H9 (cell line): ENCODE measurements at regions not wholly inside any gene's neighbourhood (a gene's known extent, or its start where the extent isn't known, plus 50 kb on each side); places are given as distances from the start of the nearest gene placed in this dataset.

Experiments
- DNase-seq: peaks from one replicate; pipeline ENCODE4 v3.0.0-alpha.2; 2017
- H2AFZ ChIP-seq: one replicate; pipeline ENCODE4 v1.6.1; 2013; ENCODE audit warnings: mild to moderate bottlenecking, low read length, control low read depth, moderate library complexity
- H2AK5ac ChIP-seq: 2 replicates; pipeline ENCODE4 v1.6.1; 2013; ENCODE audit warnings: low read length, control low read depth, mixed read lengths; ENCODE audit not compliant: insufficient read length
- H2BK120ac ChIP-seq: one replicate; pipeline ENCODE4 v1.6.1; 2013; ENCODE audit warnings: low read depth, mild to moderate bottlenecking, low read length, control low read depth, inconsistent platforms; ENCODE audit not compliant: poor library complexity, severe bottlenecking
- H2BK12ac ChIP-seq: 2 replicates; pipeline ENCODE4 v1.6.1; 2013; ENCODE audit warnings: low read length, control low read depth, mixed read lengths, low read depth; ENCODE audit not compliant: insufficient read length
- H2BK15ac ChIP-seq: 2 replicates; pipeline ENCODE4 v1.6.1; 2013; ENCODE audit warnings: low read depth, low read length, control low read depth
- H2BK20ac ChIP-seq: one replicate; pipeline ENCODE4 v1.6.1; 2013; ENCODE audit warnings: low read depth, mild to moderate bottlenecking, low read length, control low read depth, inconsistent platforms; ENCODE audit not compliant: poor library complexity, severe bottlenecking
- H2BK5ac ChIP-seq: 2 replicates; pipeline ENCODE4 v1.6.1; 2013; ENCODE audit warnings: low read length, control low read depth, mixed read lengths; ENCODE audit not compliant: insufficient read length
- H3K14ac ChIP-seq: 2 replicates; pipeline ENCODE4 v1.6.1; 2013; ENCODE audit warnings: low read length, control low read depth; ENCODE audit not compliant: insufficient read depth
- H3K18ac ChIP-seq: 2 replicates; pipeline ENCODE4 v1.6.1; 2013; ENCODE audit warnings: low read depth, mild to moderate bottlenecking, mixed read lengths, low read length, control low read depth; ENCODE audit not compliant: insufficient read length
- H3K23ac ChIP-seq: 2 replicates; pipeline ENCODE4 v1.6.1; 2013; ENCODE audit warnings: low read length, control low read depth, mixed read lengths, low read depth; ENCODE audit not compliant: insufficient read length
- H3K23me2 ChIP-seq: 2 replicates; pipeline ENCODE4 v1.6.1; 2013; ENCODE audit warnings: low read depth, mild to moderate bottlenecking, mixed read lengths, low read length, control low read depth; ENCODE audit not compliant: insufficient read length, poor library complexity, severe bottlenecking
- H3K27ac ChIP-seq: 2 replicates; pipeline ENCODE4 v1.5.1; 2013; ENCODE audit warnings: low read length, control low read depth, mixed read lengths, low read depth; ENCODE audit not compliant: insufficient read length
- H3K27me3 ChIP-seq: 2 replicates; pipeline ENCODE4 v1.6.1; 2013; ENCODE audit warnings: low read length, control low read depth, inconsistent platforms; ENCODE audit not compliant: insufficient read depth
- H3K4ac ChIP-seq: 2 replicates; pipeline ENCODE4 v1.6.1; 2013; ENCODE audit warnings: low read depth, mild to moderate bottlenecking, control low read depth, inconsistent platforms, low read length, moderate library complexity
- H3K4me1 ChIP-seq: 2 replicates; pipeline ENCODE4 v1.6.1; 2013; ENCODE audit warnings: low read length, control low read depth, inconsistent platforms; ENCODE audit not compliant: insufficient read depth
- H3K4me2 ChIP-seq: 2 replicates; pipeline ENCODE4 v1.6.1; 2013; ENCODE audit warnings: low read length, control low read depth, mixed read lengths; ENCODE audit not compliant: insufficient read length, insufficient read depth
- H3K56ac ChIP-seq: 2 replicates; pipeline ENCODE4 v1.6.1; 2013; ENCODE audit warnings: low read depth, mild to moderate bottlenecking, mixed read lengths, low read length, control low read depth; ENCODE audit not compliant: insufficient read length
- H3K79me1 ChIP-seq: 2 replicates; pipeline ENCODE4 v1.6.1; 2013; ENCODE audit warnings: low read depth, mild to moderate bottlenecking, moderate library complexity, low read length, control low read depth, inconsistent platforms; ENCODE audit not compliant: insufficient read depth, poor library complexity, severe bottlenecking
- H3K79me2 ChIP-seq: 2 replicates; pipeline ENCODE4 v1.6.1; 2013; ENCODE audit warnings: low read length, control low read depth, inconsistent platforms; ENCODE audit not compliant: insufficient read depth
- H3K9ac ChIP-seq: 2 replicates; pipeline ENCODE4 v1.6.1; 2013; ENCODE audit warnings: low read length, control low read depth, mixed read lengths; ENCODE audit not compliant: insufficient read length; ENCODE audit errors: extremely low read depth
- H3K9me3 ChIP-seq: one replicate; pipeline ENCODE4 v1.6.1; 2013; ENCODE audit warnings: low read depth, low read length, inconsistent platforms; ENCODE audit not compliant: control insufficient read depth
- H3T11ph ChIP-seq: one replicate; pipeline ENCODE4 v1.6.1; 2013; ENCODE audit warnings: mild to moderate bottlenecking, low read length, control low read depth, inconsistent platforms
- H4K20me1 ChIP-seq: one replicate; pipeline ENCODE4 v1.6.1; 2013; ENCODE audit not compliant: control insufficient read depth, insufficient read length, insufficient read depth
- H4K5ac ChIP-seq: 2 replicates; pipeline ENCODE4 v1.6.1; 2013; ENCODE audit warnings: low read depth, mild to moderate bottlenecking, mixed read lengths, low read length, control low read depth; ENCODE audit not compliant: insufficient read length
- H4K8ac ChIP-seq: replicated peaks from 2 replicates; pipeline ENCODE4 v1.6.1; 2013; ENCODE audit warnings: low read length, control low read depth, mixed read lengths, low read depth; ENCODE audit not compliant: insufficient read length
- H4K91ac ChIP-seq: 2 replicates; pipeline ENCODE4 v1.6.1; 2013; ENCODE audit warnings: low read depth, mild to moderate bottlenecking, moderate library complexity, mixed read lengths, low read length, control low read depth; ENCODE audit not compliant: insufficient read length
- H3K27ac Mint-ChIP-seq, 3 experiments: 2 replicates in 2 of 3; 3 replicates in 1 of 3; pipeline ENCODE4 v1.8.0; 2020 to 2021; ENCODE audit warnings: mixed read lengths in 3 of 3, mild to moderate bottlenecking in 1 of 3, moderate library complexity in 1 of 3
- H3K27me3 Mint-ChIP-seq: 2 replicates; pipeline ENCODE4 v1.8.0; 2021; ENCODE audit warnings: low read depth, mild to moderate bottlenecking, moderate library complexity, mixed read lengths
- H3K36me3 Mint-ChIP-seq, 3 experiments: 2 replicates in 2 of 3; 3 replicates in 1 of 3; pipeline ENCODE4 v1.8.0; 2020 to 2021; ENCODE audit warnings: low read depth in 3 of 3, mixed read lengths in 3 of 3; ENCODE audit not compliant: insufficient read depth in 1 of 3
- H3K4me1 Mint-ChIP-seq, 2 experiments: 2 replicates each; pipeline ENCODE4 v1.8.0; 2020; ENCODE audit warnings: mixed read lengths in 2 of 2
- H3K4me3 Mint-ChIP-seq, 2 experiments: 2 replicates in 1 of 2; 3 replicates in 1 of 2; pipeline ENCODE4 v1.8.0; 2020 to 2021; ENCODE audit warnings: mild to moderate bottlenecking in 2 of 2, mixed read lengths in 2 of 2, moderate library complexity in 1 of 2
- H3K9me3 Mint-ChIP-seq, 2 experiments: 2 replicates in 1 of 2; 3 replicates in 1 of 2; pipeline ENCODE4 v1.8.0; 2020; ENCODE audit warnings: mild to moderate bottlenecking in 2 of 2, mixed read lengths in 2 of 2, moderate library complexity in 1 of 2
- WGBS: extraction: QIAGEN DNeasy Blood & Tissue Kit; methylation state at CpG from one replicate; pipeline ENCODE4 v1.1.7; 2013; ENCODE audit warnings: missing lambda C conversion rate, low lambda C conversion rate, mixed read lengths; ENCODE audit not compliant: insufficient read length; ENCODE audit errors: extremely low coverage; 5-methylcytosine and 5-hydroxymethylcytosine counted together
- TF ChIP-seq, protein P1 (sequence below): fragments of 200-600 bp; sonication (generic); conservative IDR thresholded peaks from 3 replicates; pipeline ENCODE4 v1.8.0; 2021; ENCODE audit warnings: antibody characterized with exemption, mild to moderate bottlenecking

DNA sequence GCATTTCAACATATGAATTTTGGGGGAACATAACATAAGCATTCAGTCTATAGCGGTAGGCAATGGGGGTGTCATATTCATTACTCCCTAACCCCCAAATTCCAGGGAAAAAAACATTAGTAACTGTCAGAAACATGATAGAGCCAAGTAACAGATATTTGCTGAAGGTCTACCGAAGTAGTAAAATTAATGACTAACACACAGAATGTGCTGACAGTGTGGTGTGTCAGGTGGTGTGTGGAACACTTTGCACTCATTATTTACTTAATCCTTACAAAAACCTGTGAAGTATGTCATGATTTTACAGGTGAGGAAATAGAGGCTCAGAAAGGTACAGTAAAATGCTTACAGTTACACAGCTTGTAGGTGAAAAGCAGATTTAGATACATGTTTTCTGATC is 85.4 kb upstream of the RHOBTB1 start:
- Histone ChIP-seq H3K4ac (no peak overlapping the region), H3K4me1 (no peaks in the 10 kb centered on the region), H3K4me2 (no peak overlapping the region), H3K23me2 (no peaks in the 10 kb centered on the region), H4K91ac (no peak overlapping the region), H3K9me3 (no peaks in the 10 kb centered on the region), H3K23ac (no peak overlapping the region), H3K79me1 (no peaks in the 10 kb centered on the region), H2BK5ac (no peak overlapping the region), H2BK15ac (no peak overlapping the region), H2BK120ac (no peak overlapping the region), H3K14ac (no peak overlapping the region), H3K79me2 (no peaks in the 10 kb centered on the region), H3K27ac (no peak overlapping the region), H4K20me1 (no peaks in the 10 kb centered on the region), H3K27me3 (no peaks in the 10 kb centered on the region), H2BK20ac (no peak overlapping the region), H3K18ac (no peak overlapping the region), H2AFZ (no peak overlapping the region), H2AK5ac (no peak overlapping the region), H3K56ac (no peak overlapping the region), H4K8ac (no peak overlapping the region), H4K5ac (no peak overlapping the region), H3T11ph (no peak overlapping the region), H3K9ac (no peak overlapping the region), H2BK12ac (no peak overlapping the region)
- H3K9me3 Mint-ChIP-seq: no peaks in the 10 kb centered on the region
- no peak overlapping the region for H3K27ac Mint-ChIP-seq
- H3K27me3 Mint-ChIP-seq: no peaks in the 10 kb centered on the region
- H3K4me1 Mint-ChIP-seq: peaks cover under 1 to 9% of the 10 kb centered on the region in 2 experiments; a peak in 3 of 4 replicates
- H3K4me3 Mint-ChIP-seq: no peak overlapping the region
- no CpG with 5 or more reads among the region's 2 CpGs for WGBS
- peaks cover 0 to 6% (median 2%) of the 10 kb centered on the region in 3 experiments; a peak in 4 of 7 replicates for H3K36me3 Mint-ChIP-seq
- TF ChIP-seq, protein P1, sequence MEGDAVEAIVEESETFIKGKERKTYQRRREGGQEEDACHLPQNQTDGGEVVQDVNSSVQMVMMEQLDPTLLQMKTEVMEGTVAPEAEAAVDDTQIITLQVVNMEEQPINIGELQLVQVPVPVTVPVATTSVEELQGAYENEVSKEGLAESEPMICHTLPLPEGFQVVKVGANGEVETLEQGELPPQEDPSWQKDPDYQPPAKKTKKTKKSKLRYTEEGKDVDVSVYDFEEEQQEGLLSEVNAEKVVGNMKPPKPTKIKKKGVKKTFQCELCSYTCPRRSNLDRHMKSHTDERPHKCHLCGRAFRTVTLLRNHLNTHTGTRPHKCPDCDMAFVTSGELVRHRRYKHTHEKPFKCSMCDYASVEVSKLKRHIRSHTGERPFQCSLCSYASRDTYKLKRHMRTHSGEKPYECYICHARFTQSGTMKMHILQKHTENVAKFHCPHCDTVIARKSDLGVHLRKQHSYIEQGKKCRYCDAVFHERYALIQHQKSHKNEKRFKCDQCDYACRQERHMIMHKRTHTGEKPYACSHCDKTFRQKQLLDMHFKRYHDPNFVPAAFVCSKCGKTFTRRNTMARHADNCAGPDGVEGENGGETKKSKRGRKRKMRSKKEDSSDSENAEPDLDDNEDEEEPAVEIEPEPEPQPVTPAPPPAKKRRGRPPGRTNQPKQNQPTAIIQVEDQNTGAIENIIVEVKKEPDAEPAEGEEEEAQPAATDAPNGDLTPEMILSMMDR: no peak
- DNase-seq: no peak
